CD14-positive monocyte (primary cell): ENCODE measurements at regions not wholly inside any gene's neighbourhood (a gene's known extent, or its start where the extent isn't known, plus 50 kb on each side); places are given as distances from the start of the nearest gene placed in this dataset.

ENCODE experiments used
- DNase-seq, 3 donors: peaks; one replicate each; pipeline ENCODE4 v3.0.0-alpha.2; 2011 to 2022
- H2AFZ ChIP-seq: 2 replicates; pipeline ENCODE4 v1.6.0; 2012; ENCODE audit warnings: mild to moderate bottlenecking, low read depth, low read length, inconsistent platforms; ENCODE audit not compliant: insufficient read depth, poor library complexity, severe bottlenecking
- H3K27ac ChIP-seq, 2 donors: 1 replicate in 1 of 2; 2 replicates in 1 of 2; pipeline ENCODE4 v1.5.1; 2012 to 2013; ENCODE audit warnings: low read length in 2 of 2, control low read depth in 1 of 2, inconsistent platforms in 1 of 2, low read depth in 1 of 2, mild to moderate bottlenecking in 1 of 2
- H3K27me3 ChIP-seq, 2 donors: one replicate each; pipeline versions ENCODE4 v1.6.0 to v1.6.1; 2011 to 2013; ENCODE audit warnings: low read length in 2 of 2; ENCODE audit not compliant: control insufficient read depth in 2 of 2, insufficient read depth in 2 of 2
- H3K36me3 ChIP-seq, 2 donors: replicated peaks in 1 of 2; 1 replicate in 1 of 2; 2 replicates in 1 of 2; pipeline versions ENCODE4 v1.5.1 to v1.6.1; 2012 to 2013; ENCODE audit warnings: low read length in 2 of 2, control low read depth in 1 of 2, inconsistent platforms in 1 of 2, mild to moderate bottlenecking in 1 of 2; ENCODE audit not compliant: insufficient read depth in 2 of 2, control insufficient read depth in 1 of 2
- H3K4me1 ChIP-seq, 2 donors: 1 replicate in 1 of 2; 2 replicates in 1 of 2; pipeline versions ENCODE4 v1.5.1 to v1.6.1; 2012 to 2013; ENCODE audit warnings: low read length in 2 of 2, control low read depth in 1 of 2, inconsistent platforms in 1 of 2, mild to moderate bottlenecking in 1 of 2, moderate library complexity in 1 of 2; ENCODE audit not compliant: insufficient read depth in 2 of 2, control insufficient read depth in 1 of 2
- H3K4me2 ChIP-seq: replicated peaks from 2 replicates; pipeline ENCODE3; 2012; ENCODE audit warnings: low read length, moderate library complexity, mild to moderate bottlenecking; ENCODE audit not compliant: poor library complexity, severe bottlenecking; ENCODE audit errors: extremely low read depth
- H3K4me3 ChIP-seq, 3 experiments: fragments of 200-600 bp in 1 of 3; sonication (generic) in 1 of 3; replicated peaks in 1 of 3; 1 replicate in 2 of 3; 2 replicates in 1 of 3; pipeline ENCODE4 v1.5.1; 2011 to 2013; ENCODE audit warnings: low read length in 3 of 3, mild to moderate bottlenecking in 3 of 3, control low read depth in 2 of 3, low read depth in 2 of 3, inconsistent platforms in 1 of 3, moderate library complexity in 1 of 3
- H3K79me2 ChIP-seq: 2 replicates; pipeline ENCODE4 v1.6.0; 2012; ENCODE audit warnings: mild to moderate bottlenecking, control low read depth, inconsistent platforms, low read length, moderate library complexity; ENCODE audit not compliant: insufficient read depth
- H3K9ac ChIP-seq: 2 replicates; pipeline ENCODE4 v1.6.0; 2017; ENCODE audit warnings: low read length, mild to moderate bottlenecking; ENCODE audit not compliant: insufficient read depth, poor library complexity, severe bottlenecking
- H3K9me3 ChIP-seq, 2 donors: replicated peaks in 1 of 2; 1 replicate in 1 of 2; 2 replicates in 1 of 2; pipeline versions ENCODE4 v1.5.1 to v1.6.1; 2012 to 2013; ENCODE audit warnings: low read length in 2 of 2, control low read depth in 1 of 2; ENCODE audit not compliant: control insufficient read depth in 1 of 2, insufficient read depth in 1 of 2
- H4K20me1 ChIP-seq: 2 replicates; pipeline ENCODE4 v1.6.0; 2012; ENCODE audit warnings: mild to moderate bottlenecking, low read length, control low read depth, moderate library complexity; ENCODE audit not compliant: insufficient read depth
- H3K27ac Mint-ChIP-seq, 7 donors: one replicate each; pipeline ENCODE4 v1.8.0; 2020; ENCODE audit warnings: mild to moderate bottlenecking in 7 of 7, mixed read lengths in 7 of 7, moderate library complexity in 6 of 7, inconsistent platforms in 2 of 7
- H3K27me3 Mint-ChIP-seq, 3 donors: one replicate each; pipeline ENCODE4 v1.8.0; 2021 to 2022; ENCODE audit warnings: low read depth in 3 of 3, mild to moderate bottlenecking in 3 of 3, mixed read lengths in 3 of 3, moderate library complexity in 3 of 3, inconsistent platforms in 1 of 3
- H3K36me3 Mint-ChIP-seq, 2 donors: one replicate each; pipeline ENCODE4 v1.8.0; 2020; ENCODE audit warnings: mixed read lengths in 2 of 2, inconsistent platforms in 1 of 2, mild to moderate bottlenecking in 1 of 2
- H3K4me1 Mint-ChIP-seq: one replicate; pipeline ENCODE4 v1.8.0; 2020; ENCODE audit warnings: mild to moderate bottlenecking, mixed read lengths
- H3K4me3 Mint-ChIP-seq, 2 donors: one replicate each; pipeline ENCODE4 v1.8.0; 2020; ENCODE audit warnings: mild to moderate bottlenecking in 2 of 2, mixed read lengths in 2 of 2, moderate library complexity in 1 of 2
- H3K9me3 Mint-ChIP-seq, 7 donors: one replicate each; pipeline ENCODE4 v1.8.0; 2020 to 2022; ENCODE audit warnings: mixed read lengths in 7 of 7, mild to moderate bottlenecking in 6 of 7, moderate library complexity in 6 of 7, inconsistent platforms in 2 of 7
- WGBS: methylation state at CpG from one replicate; pipeline ENCODE4 v1.1.5; 2013; ENCODE audit warnings: missing lambda C conversion rate; ENCODE audit not compliant: insufficient coverage; 5-methylcytosine and 5-hydroxymethylcytosine counted together
- intact Hi-C, 2 donors: fragments of 100-400 bp; cut with micrococcal nuclease; formaldehyde crosslinking; loops; one replicate each; pipeline versions ENCODE4 v1.15.0 to v1.15.1; 2023
- TF ChIP-seq, protein P1 (sequence below): fragments of 200-600 bp; IDR thresholded peaks from one replicate; pipeline ENCODE4 v1.8.0; 2022; ENCODE audit warnings: antibody characterized with exemption, mild to moderate bottlenecking

DNA sequence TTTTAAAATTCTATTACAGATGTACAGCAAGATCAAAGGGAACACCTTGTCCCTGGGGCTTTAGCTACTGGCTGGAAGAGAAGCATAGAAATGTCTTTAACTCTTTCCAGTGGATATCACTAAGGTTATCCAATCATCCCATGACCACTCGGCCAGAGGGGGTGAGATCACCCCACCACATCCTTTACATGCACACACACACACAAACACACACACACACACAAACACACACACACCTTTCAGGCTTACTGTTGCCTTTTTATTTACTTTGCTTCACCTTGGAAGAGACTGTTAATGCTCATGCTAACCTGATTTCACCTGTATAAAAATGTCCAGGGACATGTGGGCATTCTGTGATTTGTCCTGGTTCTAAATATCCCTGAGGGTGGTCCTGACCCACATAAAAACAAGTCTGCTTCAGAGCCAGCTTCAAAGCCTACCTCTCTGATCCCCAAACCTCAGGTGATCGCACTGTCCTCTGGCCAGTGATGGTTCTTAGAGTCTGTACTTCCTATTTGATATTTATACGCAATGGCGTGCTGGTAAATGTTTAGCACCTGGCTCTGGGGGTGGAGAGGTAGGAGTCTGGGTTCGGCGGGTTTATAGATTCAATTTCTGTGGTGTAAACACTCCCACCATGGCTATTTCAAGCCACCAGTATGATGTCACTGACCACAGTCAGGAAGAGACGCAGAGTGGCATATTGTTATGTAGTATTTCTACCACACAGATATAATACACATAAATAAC lies 166.1 kb upstream of the EEA1 start:
- H2AFZ ChIP-seq, result no peak overlapping the region
- intact Hi-C loops, result loop anchor here (5.0 to 10.0 kb wide), 3 partner anchors 32 to 290 kb away; no protein-coding TSS in a partner anchor
- H3K27ac Mint-ChIP-seq, result no peak overlapping the region

DNA sequence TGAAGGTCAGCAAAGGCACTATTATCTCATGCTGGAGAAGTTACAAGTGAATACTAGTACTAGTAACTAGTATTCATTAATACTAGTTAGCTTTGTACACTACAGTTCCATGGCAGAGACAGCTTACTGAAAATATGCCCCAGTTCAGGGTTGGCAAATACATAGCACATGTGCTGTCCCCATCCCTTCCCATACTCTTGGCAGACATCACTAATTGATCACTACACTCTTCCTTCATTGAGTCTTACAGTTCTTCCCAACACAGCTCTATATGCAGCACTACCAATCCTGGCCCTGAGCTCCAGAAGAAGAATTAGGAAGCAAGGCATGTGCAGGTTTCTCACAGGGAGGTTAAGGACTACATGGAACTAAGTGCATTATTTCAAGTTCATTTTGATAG lies 168.3 kb upstream of the EEA1 start:
- Histone ChIP-seq H2AFZ (no peak overlapping the region), H3K36me3 (no peaks in the 10 kb centered on the region), H3K9me3 (no peaks in the 10 kb centered on the region), H3K9ac (no peak overlapping the region), H4K20me1 (no peaks in the 10 kb centered on the region), H3K4me1 (peaks cover 6 to 9% of the 10 kb centered on the region in 2 donors), H3K27me3 (no peaks in the 10 kb centered on the region), H3K27ac (no peak overlapping the region), H3K4me2 (no peak overlapping the region), H3K4me3 (no peak overlapping the region), H3K79me2 (no peaks in the 10 kb centered on the region)
- TF ChIP-seq, protein P1, sequence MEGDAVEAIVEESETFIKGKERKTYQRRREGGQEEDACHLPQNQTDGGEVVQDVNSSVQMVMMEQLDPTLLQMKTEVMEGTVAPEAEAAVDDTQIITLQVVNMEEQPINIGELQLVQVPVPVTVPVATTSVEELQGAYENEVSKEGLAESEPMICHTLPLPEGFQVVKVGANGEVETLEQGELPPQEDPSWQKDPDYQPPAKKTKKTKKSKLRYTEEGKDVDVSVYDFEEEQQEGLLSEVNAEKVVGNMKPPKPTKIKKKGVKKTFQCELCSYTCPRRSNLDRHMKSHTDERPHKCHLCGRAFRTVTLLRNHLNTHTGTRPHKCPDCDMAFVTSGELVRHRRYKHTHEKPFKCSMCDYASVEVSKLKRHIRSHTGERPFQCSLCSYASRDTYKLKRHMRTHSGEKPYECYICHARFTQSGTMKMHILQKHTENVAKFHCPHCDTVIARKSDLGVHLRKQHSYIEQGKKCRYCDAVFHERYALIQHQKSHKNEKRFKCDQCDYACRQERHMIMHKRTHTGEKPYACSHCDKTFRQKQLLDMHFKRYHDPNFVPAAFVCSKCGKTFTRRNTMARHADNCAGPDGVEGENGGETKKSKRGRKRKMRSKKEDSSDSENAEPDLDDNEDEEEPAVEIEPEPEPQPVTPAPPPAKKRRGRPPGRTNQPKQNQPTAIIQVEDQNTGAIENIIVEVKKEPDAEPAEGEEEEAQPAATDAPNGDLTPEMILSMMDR, result no peak
- Mint-ChIP-seq H3K4me3 (no peak overlapping the region), H3K27me3 (no peaks in the 10 kb centered on the region), H3K4me1 (peaks cover 13% of the 10 kb centered on the region), H3K9me3 (no peaks in the 10 kb centered on the region), H3K36me3 (no peaks in the 10 kb centered on the region), H3K27ac (no peak overlapping the region)
- intact Hi-C loops, result loop anchor here (10.0 kb wide), 2 partner anchors 87 to 287 kb away; no protein-coding TSS in a partner anchor
- DNase-seq, result no peak

More for the DNA sequence above, 166.1 kb upstream of the EEA1 start:
- TF ChIP-seq, protein P1, result no peak
- no peak for DNase-seq
- H3K4me1 ChIP-seq, result peaks cover 6 to 9% of the 10 kb centered on the region in 2 donors
- no peak overlapping the region for H3K9ac ChIP-seq
- no peak overlapping the region for H3K4me3 Mint-ChIP-seq
- H3K4me1 Mint-ChIP-seq, result peaks cover 17% of the 10 kb centered on the region
- H3K4me2 ChIP-seq, result no peak overlapping the region
- no peaks in the 10 kb centered on the region for H3K27me3 ChIP-seq
- H3K9me3 Mint-ChIP-seq, result no peaks in the 10 kb centered on the region
- no peak overlapping the region for H3K27ac ChIP-seq
- no peaks in the 10 kb centered on the region for H4K20me1 ChIP-seq
- no peaks in the 10 kb centered on the region for H3K36me3 Mint-ChIP-seq
- H3K9me3 ChIP-seq, result no peaks in the 10 kb centered on the region
- H3K4me3 ChIP-seq, result no peak overlapping the region
- WGBS, result 40% methylated on average over 1 of the region's 7 CpGs
- H3K27me3 Mint-ChIP-seq, result no peaks in the 10 kb centered on the region
- no peaks in the 10 kb centered on the region for H3K79me2 ChIP-seq
- H3K36me3 ChIP-seq, result no peaks in the 10 kb centered on the region
